Vagina (tissue), 2 donors: ENCODE measurements at regions not wholly inside any gene's neighbourhood (a gene's known extent, or its start where the extent isn't known, plus 50 kb on each side); places are given as distances from the start of the nearest gene placed in this dataset.
"Not testable (repeated sequence)": the region's sequence is repeated elsewhere in the genome, so short reads cannot be mapped to it uniquely, and the experiment has no call there.

Source experiments
- CTCF ChIP-seq, 3 experiments: fragments of 450-650 bp in 2 of 3; fragments of 200-600 bp in 1 of 3; sonication (generic) in 1 of 3; IDR thresholded peaks; one replicate each; pipeline ENCODE4 v1.5.1; 2017 to 2019; ENCODE audit warnings: antibody characterized with exemption in 3 of 3, mild to moderate bottlenecking in 2 of 3, moderate library complexity in 2 of 3
- POLR2A ChIP-seq, 2 donors: fragments of 450-650 bp; IDR thresholded peaks; one replicate each; pipeline ENCODE4 v1.6.1; 2017; ENCODE audit warnings: antibody characterized with exemption in 2 of 2, mild to moderate bottlenecking in 2 of 2, moderate library complexity in 2 of 2

- TF ChIP-seq CTCF, POLR2A (IDR thresholded peaks at IDR 0.05): not testable (repeated sequence)
Measured at GRCh38 chr4:4136621-4137020, 90.1 kb downstream of the OTOP1 start.
